ENCODE measurements at regions not wholly inside any gene's neighbourhood (a gene's known extent, or its start where the extent isn't known, plus 50 kb on each side); places are given as distances from the start of the nearest gene placed in this dataset.

DNA sequence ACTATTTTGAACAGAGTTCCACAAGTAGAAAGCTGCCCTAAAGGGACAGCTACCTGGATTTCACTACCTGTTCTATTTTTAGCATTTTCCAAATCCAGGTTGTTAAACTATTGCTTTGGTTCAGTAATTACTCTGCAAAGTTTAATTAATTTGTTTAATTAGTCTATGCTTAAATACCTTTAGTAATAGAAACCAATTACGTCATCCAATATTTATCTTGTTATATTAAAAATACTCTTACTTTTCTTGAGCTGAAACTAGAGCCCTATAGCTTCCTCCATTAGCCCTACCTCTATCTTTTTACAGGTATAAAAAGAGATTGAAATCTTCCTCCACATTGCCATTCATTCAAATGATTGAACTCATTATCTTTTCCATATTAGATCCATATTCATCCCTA lies 514.6 kb downstream of the DSC3 start:
- Histone ChIP-seq H3K4me3 (ENCODE audit: insufficient read depth, low read depth, low read length) (no peak overlapping the region), H3K27ac (ENCODE audit: insufficient read depth, low read depth, low read length, poor library complexity, severe bottlenecking) (no peak overlapping the region), H3K36me3 (ENCODE audit: control insufficient read depth, insufficient read depth, low read length) (no peaks in the 10 kb centered on the region), H3K4me1 (ENCODE audit: control insufficient read depth, insufficient read depth, low read length) (no peaks in the 10 kb centered on the region), H3K27me3 (ENCODE audit: control insufficient read depth, insufficient read depth, low read length, poor library complexity, severe bottlenecking) (no peaks in the 10 kb centered on the region), H3K9me3 (ENCODE audit: control insufficient read depth, low read length) (no peaks in the 10 kb centered on the region)
- 100% methylated on average over 1 of the region's 1 CpG; no CpG with 5 or more reads in 1 of the 2 experiments for WGBS, 2 experiments

DNA sequence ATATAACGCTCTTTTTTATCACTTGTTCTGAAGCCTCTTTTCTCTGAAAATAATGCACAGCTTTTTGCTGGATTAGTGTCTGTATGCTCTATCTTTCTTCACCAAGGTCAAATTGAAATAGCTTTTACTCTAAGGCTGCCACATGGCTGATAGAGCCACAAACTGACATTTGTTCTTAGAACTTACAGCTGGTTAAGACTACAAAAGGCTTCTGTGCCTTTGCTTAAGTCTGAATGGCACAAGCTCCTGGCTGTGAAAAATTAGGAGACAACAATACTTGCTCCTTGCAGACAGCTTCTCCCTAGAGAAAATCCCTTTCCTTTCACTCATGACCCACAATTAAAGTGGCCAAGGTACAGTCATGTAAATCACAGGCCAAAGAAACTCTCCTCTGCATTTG lies 515.3 kb downstream of the DSC3 start:
- whole genome bisulfite sequencing, 2 experiments = 80 to 96% methylated on average over 1 of the region's 1 CpG
- H3K27ac ChIP-seq (ENCODE audit: insufficient read depth, low read depth, low read length, poor library complexity, severe bottlenecking) = no peak overlapping the region
- no peaks in the 10 kb centered on the region for H3K36me3 ChIP-seq (ENCODE audit: control insufficient read depth, insufficient read depth, low read length)
- H3K27me3 ChIP-seq (ENCODE audit: control insufficient read depth, insufficient read depth, low read length, poor library complexity, severe bottlenecking) = no peaks in the 10 kb centered on the region
- H3K4me1 ChIP-seq (ENCODE audit: control insufficient read depth, insufficient read depth, low read length) = no peaks in the 10 kb centered on the region
- no peak overlapping the region for H3K4me3 ChIP-seq (ENCODE audit: insufficient read depth, low read depth, low read length)
- H3K9me3 ChIP-seq (ENCODE audit: control insufficient read depth, low read length) = no peaks in the 10 kb centered on the region

- Histone ChIP-seq H3K4me1 (ENCODE audit: control insufficient read depth, insufficient read depth, low read length) (no peaks in the 10 kb centered on the region), H3K27ac (ENCODE audit: insufficient read depth, low read depth, low read length, poor library complexity, severe bottlenecking) (no peak overlapping the region), H3K36me3 (ENCODE audit: control insufficient read depth, insufficient read depth, low read length) (no peaks in the 10 kb centered on the region), H3K9me3 (ENCODE audit: control insufficient read depth, low read length) (no peaks in the 10 kb centered on the region), H3K4me3 (ENCODE audit: insufficient read depth, low read depth, low read length) (no peak overlapping the region), H3K27me3 (ENCODE audit: control insufficient read depth, insufficient read depth, low read length, poor library complexity, severe bottlenecking) (no peaks in the 10 kb centered on the region)
- 80 to 87% methylated on average over 3 to 4 of the region's 4 CpGs for WGBS, 2 experiments
Observed at GRCh38 chr18:30522288-30522929, 520.1 kb downstream of the DSC3 start.

- H3K4me1 ChIP-seq (ENCODE audit: control insufficient read depth, insufficient read depth, low read length) = no peaks in the 10 kb centered on the region
- no peaks in the 10 kb centered on the region for H3K36me3 ChIP-seq (ENCODE audit: control insufficient read depth, insufficient read depth, low read length)
- 47% methylated on average over 2 of the region's 2 CpGs for WGBS, 2 experiments
- H3K9me3 ChIP-seq (ENCODE audit: control insufficient read depth, low read length) = no peaks in the 10 kb centered on the region
- H3K27me3 ChIP-seq (ENCODE audit: control insufficient read depth, insufficient read depth, low read length, poor library complexity, severe bottlenecking) = no peaks in the 10 kb centered on the region
- no peak overlapping the region for H3K27ac ChIP-seq (ENCODE audit: insufficient read depth, low read depth, low read length, poor library complexity, severe bottlenecking)
- no peak overlapping the region for H3K4me3 ChIP-seq (ENCODE audit: insufficient read depth, low read depth, low read length)
Observed at GRCh38 chr18:30514059-30514458, 528.5 kb downstream of the DSC3 start.

DNA sequence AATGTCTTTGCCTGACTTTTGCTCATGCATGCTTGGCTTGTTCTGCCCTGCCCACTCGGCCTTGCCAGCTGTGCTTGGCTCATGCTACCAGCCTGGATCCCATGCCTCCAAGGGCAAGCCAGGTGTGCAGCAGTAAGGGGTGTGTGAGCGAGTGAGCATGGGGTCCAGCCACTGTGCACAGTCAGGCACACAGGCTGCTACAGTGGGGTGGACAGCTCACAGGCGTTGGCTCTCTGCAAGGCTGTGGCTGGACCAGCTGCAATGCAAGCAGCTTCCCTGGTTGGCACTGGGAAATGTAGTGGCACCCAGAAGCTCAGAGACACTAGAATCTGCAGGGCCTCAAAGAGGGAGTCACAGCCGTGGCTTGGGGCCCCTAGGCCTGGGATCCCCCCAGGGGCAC lies 529.7 kb downstream of the DSC3 start:
- Histone ChIP-seq H3K27me3 (ENCODE audit: control insufficient read depth, insufficient read depth, low read length, poor library complexity, severe bottlenecking) (no peaks in the 10 kb centered on the region), H3K27ac (ENCODE audit: insufficient read depth, low read depth, low read length, poor library complexity, severe bottlenecking) (no peak overlapping the region), H3K36me3 (ENCODE audit: control insufficient read depth, insufficient read depth, low read length) (no peaks in the 10 kb centered on the region), H3K9me3 (ENCODE audit: control insufficient read depth, low read length) (no peaks in the 10 kb centered on the region), H3K4me3 (ENCODE audit: insufficient read depth, low read depth, low read length) (no peak overlapping the region), H3K4me1 (ENCODE audit: control insufficient read depth, insufficient read depth, low read length) (no peaks in the 10 kb centered on the region)
- WGBS, 2 experiments = 81 to 95% methylated on average over 3 to 4 of the region's 4 CpGs

DNA sequence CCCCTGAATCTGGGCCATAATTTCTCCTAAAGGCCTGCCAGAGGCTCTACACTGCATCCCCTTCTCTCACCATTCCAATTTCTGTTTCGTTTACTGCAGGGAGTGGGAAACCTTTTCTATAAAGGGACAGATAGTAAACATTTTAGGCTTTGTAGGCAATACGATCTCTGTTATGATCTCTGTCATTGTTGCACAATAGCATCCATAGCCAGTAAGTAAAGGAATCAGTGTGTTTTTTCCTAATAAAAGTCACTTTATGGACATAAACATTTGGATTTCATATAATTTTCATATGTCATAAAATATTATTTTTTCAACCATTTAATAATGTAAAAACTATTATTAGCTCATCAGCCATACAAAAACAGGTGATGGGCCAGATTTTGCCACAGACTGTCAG lies 531.7 kb downstream of the DSC3 start:
- Histone ChIP-seq H3K4me1 (ENCODE audit: control insufficient read depth, insufficient read depth, low read length) (no peaks in the 10 kb centered on the region), H3K4me3 (ENCODE audit: insufficient read depth, low read depth, low read length) (no peak overlapping the region), H3K9me3 (ENCODE audit: control insufficient read depth, low read length) (no peaks in the 10 kb centered on the region), H3K27me3 (ENCODE audit: control insufficient read depth, insufficient read depth, low read length, poor library complexity, severe bottlenecking) (no peaks in the 10 kb centered on the region), H3K36me3 (ENCODE audit: control insufficient read depth, insufficient read depth, low read length) (no peaks in the 10 kb centered on the region), H3K27ac (ENCODE audit: insufficient read depth, low read depth, low read length, poor library complexity, severe bottlenecking) (no peak overlapping the region)
- 100% methylated on average over 1 to 2 of the region's 2 CpGs for WGBS, 2 experiments

GRCh38 chr18:30501594-30501993 lies 540.9 kb downstream of the DSC3 start:
- no peaks in the 10 kb centered on the region for H3K36me3 ChIP-seq (ENCODE audit: control insufficient read depth, insufficient read depth, low read length)
- H3K27me3 ChIP-seq (ENCODE audit: control insufficient read depth, insufficient read depth, low read length, poor library complexity, severe bottlenecking) = no peaks in the 10 kb centered on the region
- H3K27ac ChIP-seq (ENCODE audit: insufficient read depth, low read depth, low read length, poor library complexity, severe bottlenecking) = no peak overlapping the region
- H3K9me3 ChIP-seq (ENCODE audit: control insufficient read depth, low read length) = no peaks in the 10 kb centered on the region
- 80% methylated on average over 1 of the region's 3 CpGs; no CpG with 5 or more reads in 1 of the 2 experiments for WGBS, 2 experiments
- H3K4me3 ChIP-seq (ENCODE audit: insufficient read depth, low read depth, low read length) = no peak overlapping the region
- H3K4me1 ChIP-seq (ENCODE audit: control insufficient read depth, insufficient read depth, low read length) = no peaks in the 10 kb centered on the region

DNA sequence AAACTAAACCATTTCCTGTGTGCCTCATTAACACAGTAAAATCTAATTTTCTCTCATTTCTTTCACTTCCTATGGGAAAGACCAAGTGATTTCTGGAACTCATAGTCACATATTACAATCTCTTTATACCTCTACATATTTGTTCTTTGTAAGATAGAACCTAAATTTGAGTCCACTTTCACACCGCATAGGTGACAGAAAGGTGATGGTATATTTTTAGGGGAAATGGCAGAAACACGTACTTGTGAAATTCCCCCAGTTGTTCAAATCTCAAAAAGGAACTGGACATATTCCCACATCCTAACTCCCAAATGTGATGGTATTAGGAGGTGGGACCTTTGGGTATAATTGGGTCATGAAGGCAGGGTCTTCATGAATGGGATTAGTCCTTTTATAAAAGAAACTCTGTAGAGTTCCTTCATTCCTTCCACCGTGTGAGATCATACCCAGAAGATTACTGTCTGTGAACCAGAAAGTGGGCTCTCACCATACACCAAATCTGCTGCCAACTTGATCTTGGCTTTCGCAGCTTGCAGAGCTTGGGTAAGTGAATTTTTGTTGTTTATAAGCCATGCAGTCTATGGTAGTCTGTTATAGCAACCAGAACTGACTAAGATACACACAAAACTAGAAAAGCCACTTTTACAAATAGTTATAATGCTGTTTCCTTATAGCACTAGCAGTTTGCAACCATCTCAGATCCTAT lies 542.1 kb downstream of the DSC3 start:
- no peak overlapping the region for H3K27ac ChIP-seq (ENCODE audit: insufficient read depth, low read depth, low read length, poor library complexity, severe bottlenecking)
- H3K36me3 ChIP-seq (ENCODE audit: control insufficient read depth, insufficient read depth, low read length) = no peaks in the 10 kb centered on the region
- 94 to 100% methylated on average over 1 to 4 of the region's 4 CpGs for WGBS, 2 experiments
- H3K4me1 ChIP-seq (ENCODE audit: control insufficient read depth, insufficient read depth, low read length) = no peaks in the 10 kb centered on the region
- H3K9me3 ChIP-seq (ENCODE audit: control insufficient read depth, low read length) = no peaks in the 10 kb centered on the region
- H3K4me3 ChIP-seq (ENCODE audit: insufficient read depth, low read depth, low read length) = no peak overlapping the region
- H3K27me3 ChIP-seq (ENCODE audit: control insufficient read depth, insufficient read depth, low read length, poor library complexity, severe bottlenecking) = no peaks in the 10 kb centered on the region

- no peak overlapping the region for H3K27ac ChIP-seq (ENCODE audit: insufficient read depth, low read depth, low read length, poor library complexity, severe bottlenecking)
- H3K4me3 ChIP-seq (ENCODE audit: insufficient read depth, low read depth, low read length) = no peak overlapping the region
- 93 to 100% methylated on average over 1 of the region's 2 CpGs for WGBS, 2 experiments
- H3K9me3 ChIP-seq (ENCODE audit: control insufficient read depth, low read length) = no peaks in the 10 kb centered on the region
- no peaks in the 10 kb centered on the region for H3K4me1 ChIP-seq (ENCODE audit: control insufficient read depth, insufficient read depth, low read length)
- H3K36me3 ChIP-seq (ENCODE audit: control insufficient read depth, insufficient read depth, low read length) = no peaks in the 10 kb centered on the region
- H3K27me3 ChIP-seq (ENCODE audit: control insufficient read depth, insufficient read depth, low read length, poor library complexity, severe bottlenecking) = no peaks in the 10 kb centered on the region
Observed at GRCh38 chr18:30499721-30500120, 542.8 kb downstream of the DSC3 start.

GRCh38 chr18:30492552-30493129 lies 549.9 kb downstream of the DSC3 start:
- Histone ChIP-seq H3K4me1 (ENCODE audit: control insufficient read depth, insufficient read depth, low read length) (no peaks in the 10 kb centered on the region), H3K9me3 (ENCODE audit: control insufficient read depth, low read length) (no peaks in the 10 kb centered on the region), H3K27me3 (ENCODE audit: control insufficient read depth, insufficient read depth, low read length, poor library complexity, severe bottlenecking) (no peaks in the 10 kb centered on the region), H3K4me3 (ENCODE audit: insufficient read depth, low read depth, low read length) (no peak overlapping the region), H3K36me3 (ENCODE audit: control insufficient read depth, insufficient read depth, low read length) (no peaks in the 10 kb centered on the region), H3K27ac (ENCODE audit: insufficient read depth, low read depth, low read length, poor library complexity, severe bottlenecking) (no peak overlapping the region)
- WGBS, 2 experiments = 93 to 95% methylated on average over 4 of the region's 4 CpGs
